ENCODE measurements at regions not wholly inside any gene's neighbourhood (a gene's known extent, or its start where the extent isn't known, plus 50 kb on each side); places are given as distances from the start of the nearest gene placed in this dataset.
A peak's percentile ranks its signal among the peaks of the same experiment; 100 is the strongest.

- no peak overlapping the region for H3K4me3 ChIP-seq (ENCODE audit: low read depth, low read length)
- H3K27ac ChIP-seq (ENCODE audit: low read depth, low read length), result no peak overlapping the region
- no peaks in the 10 kb centered on the region for H3K27me3 ChIP-seq (ENCODE audit: control insufficient read depth, insufficient read depth, low read length)
- no peak for DNase-seq (ENCODE audit: low read depth, low spot score)
- CTCF ChIA-PET, result no interaction called here
- POLR2A ChIA-PET, result no interaction called here
- no peak for TF ChIP-seq CTCF (IDR thresholded peaks at IDR 0.05; ENCODE audit: low read depth, low read length)
- no peaks in the 10 kb centered on the region for H3K9me3 ChIP-seq (ENCODE audit: control insufficient read depth, insufficient read depth, low read length)
Observed at GRCh38 chr1:76763738-76764137, 103.5 kb upstream of the ST6GALNAC5 start.

- CTCF ChIA-PET, result no interaction called here
- no peak for DNase-seq (ENCODE audit: low read depth, low spot score)
- no peak overlapping the region for H3K27ac ChIP-seq (ENCODE audit: low read depth, low read length)
- TF ChIP-seq CTCF (IDR thresholded peaks at IDR 0.05; ENCODE audit: low read depth, low read length), result no peak
- POLR2A ChIA-PET, result no interaction called here
- no peaks in the 10 kb centered on the region for H3K27me3 ChIP-seq (ENCODE audit: control insufficient read depth, insufficient read depth, low read length)
- no peaks in the 10 kb centered on the region for H3K9me3 ChIP-seq (ENCODE audit: control insufficient read depth, insufficient read depth, low read length)
- 0 out of 2 replicates have a peak overlapping the region, but pooled peaks have one; percentile 23 for H3K4me3 ChIP-seq (ENCODE audit: low read depth, low read length)
Observed at GRCh38 chr1:76764638-76765454, 102.4 kb upstream of the ST6GALNAC5 start.

GRCh38 chr1:76766381-76766780 lies 100.9 kb upstream of the ST6GALNAC5 start:
- TF ChIP-seq CTCF (IDR thresholded peaks at IDR 0.05; ENCODE audit: low read depth, low read length), result no peak
- CTCF ChIA-PET, result no interaction called here
- Histone ChIP-seq H3K9me3 (ENCODE audit: control insufficient read depth, insufficient read depth, low read length) (no peaks in the 10 kb centered on the region), H3K27ac (ENCODE audit: low read depth, low read length) (no peak overlapping the region), H3K4me3 (ENCODE audit: low read depth, low read length) (no peak overlapping the region), H3K27me3 (ENCODE audit: control insufficient read depth, insufficient read depth, low read length) (no peaks in the 10 kb centered on the region)
- POLR2A ChIA-PET, result no interaction called here
- DNase-seq (ENCODE audit: low read depth, low spot score), result no peak

- H3K27ac ChIP-seq (ENCODE audit: low read depth, low read length), result no peak overlapping the region
- POLR2A ChIA-PET, result no interaction called here
- no peak overlapping the region for H3K4me3 ChIP-seq (ENCODE audit: low read depth, low read length)
- DNase-seq (ENCODE audit: low read depth, low spot score), result no peak
- CTCF ChIA-PET, result no interaction called here
- TF ChIP-seq CTCF (IDR thresholded peaks at IDR 0.05; ENCODE audit: low read depth, low read length), result no peak
- no peaks in the 10 kb centered on the region for H3K27me3 ChIP-seq (ENCODE audit: control insufficient read depth, insufficient read depth, low read length)
- no peaks in the 10 kb centered on the region for H3K9me3 ChIP-seq (ENCODE audit: control insufficient read depth, insufficient read depth, low read length)
Observed at GRCh38 chr1:76769911-76770310, 97.4 kb upstream of the ST6GALNAC5 start.

- H3K9me3 ChIP-seq (ENCODE audit: control insufficient read depth, insufficient read depth, low read length), result no peaks in the 10 kb centered on the region
- H3K4me3 ChIP-seq (ENCODE audit: low read depth, low read length), result no peak overlapping the region
- H3K27ac ChIP-seq (ENCODE audit: low read depth, low read length), result no peak overlapping the region
- no peak for TF ChIP-seq CTCF (IDR thresholded peaks at IDR 0.05; ENCODE audit: low read depth, low read length)
- DNase-seq (ENCODE audit: low read depth, low spot score), result no peak
- ChIA-PET CTCF (no interaction called here), POLR2A (no interaction called here)
- no peaks in the 10 kb centered on the region for H3K27me3 ChIP-seq (ENCODE audit: control insufficient read depth, insufficient read depth, low read length)
Observed at GRCh38 chr1:76770979-76771378, 96.3 kb upstream of the ST6GALNAC5 start.
